ENCODE measurements at regions not wholly inside any gene's neighbourhood (a gene's known extent, or its start where the extent isn't known, plus 50 kb on each side); places are given as distances from the start of the nearest gene placed in this dataset.

- TF ChIP-seq EGR1 (IDR thresholded peaks at IDR 0.05) (no peak), RAD21 (IDR thresholded peaks at IDR 0.05; ENCODE audit: low read depth) (no peak), REST (IDR thresholded peaks at IDR 0.05; ENCODE audit: low read depth) (no peak), EP300 (IDR thresholded peaks at IDR 0.05; ENCODE audit: borderline replicate concordance) (no peak), MAX (IDR thresholded peaks at IDR 0.05) (no peak), TEAD4 (IDR thresholded peaks at IDR 0.05) (no peak), CEBPB (IDR thresholded peaks at IDR 0.05) (no peak)
These were observed 117.6 kb upstream of the S1PR3 start for GRCh38 chr9:88873635-88874034.

GRCh38 chr9:88874391-88874790 lies 116.9 kb upstream of the S1PR3 start:
- TF ChIP-seq CEBPB (IDR thresholded peaks at IDR 0.05) (no peak), EP300 (IDR thresholded peaks at IDR 0.05; ENCODE audit: borderline replicate concordance) (no peak), NFIC (IDR thresholded peaks at IDR 0.05) (no peak), TEAD4 (IDR thresholded peaks at IDR 0.05) (no peak), TAF1 (IDR thresholded peaks at IDR 0.05; ENCODE audit: low read depth) (no peak), ZBTB7A (IDR thresholded peaks at IDR 0.05; ENCODE audit: low read depth) (no peak), EGR1 (IDR thresholded peaks at IDR 0.05) (no peak), YY1 (IDR thresholded peaks at IDR 0.05; ENCODE audit: low read depth) (no peak), FOXM1 (IDR thresholded peaks at IDR 0.05; ENCODE audit: borderline replicate concordance, low read depth) (no peak), USF1 (IDR thresholded peaks at IDR 0.05) (no peak), RAD21 (IDR thresholded peaks at IDR 0.05; ENCODE audit: low read depth) (no peak), MAX (IDR thresholded peaks at IDR 0.05) (no peak), REST (IDR thresholded peaks at IDR 0.05; ENCODE audit: low read depth) (no peak)

GRCh38 chr9:88875400-88876120 lies 115.7 kb upstream of the S1PR3 start:
- TF ChIP-seq YY1 (IDR thresholded peaks at IDR 0.05; ENCODE audit: low read depth), result no peak
- TF ChIP-seq CREB1 (IDR thresholded peaks at IDR 0.05; ENCODE audit: low read depth), result no peak
- TF ChIP-seq NFIC (IDR thresholded peaks at IDR 0.05), result no peak
- TF ChIP-seq REST (IDR thresholded peaks at IDR 0.05; ENCODE audit: low read depth), result no peak
- TF ChIP-seq TCF12 (IDR thresholded peaks at IDR 0.05; ENCODE audit: low read depth), result no peak
- no peak for TF ChIP-seq TEAD4 (IDR thresholded peaks at IDR 0.05)
- TF ChIP-seq CEBPB (IDR thresholded peaks at IDR 0.05), result no peak

GRCh38 chr9:88880199-88880598 lies 111.1 kb upstream of the S1PR3 start:
- TF ChIP-seq RAD21 (IDR thresholded peaks at IDR 0.05; ENCODE audit: low read depth), result no peak
- TF ChIP-seq TCF12 (IDR thresholded peaks at IDR 0.05; ENCODE audit: low read depth), result no peak
- TF ChIP-seq YY1 (IDR thresholded peaks at IDR 0.05; ENCODE audit: low read depth), result no peak
- TF ChIP-seq USF1 (IDR thresholded peaks at IDR 0.05), result no peak
- no peak for TF ChIP-seq NFIC (IDR thresholded peaks at IDR 0.05)
- TF ChIP-seq ZBTB7A (IDR thresholded peaks at IDR 0.05; ENCODE audit: low read depth), result no peak
- TF ChIP-seq EGR1 (IDR thresholded peaks at IDR 0.05), result no peak
- no peak for TF ChIP-seq REST (IDR thresholded peaks at IDR 0.05; ENCODE audit: low read depth)
- no peak for TF ChIP-seq TEAD4 (IDR thresholded peaks at IDR 0.05)
- TF ChIP-seq CEBPB (IDR thresholded peaks at IDR 0.05), result no peak
- TF ChIP-seq CREB1 (IDR thresholded peaks at IDR 0.05; ENCODE audit: low read depth), result no peak
